ENCODE measurements at regions not wholly inside any gene's neighbourhood (a gene's known extent, or its start where the extent isn't known, plus 50 kb on each side); places are given as distances from the start of the nearest gene placed in this dataset.

- TF ChIP-seq CTCF (IDR thresholded peaks at IDR 0.05) (no peak), POLR2A (IDR thresholded peaks at IDR 0.05) (no peak)
Measured at GRCh38 chr3:82081351-82081750, 319.9 kb upstream of the GBE1 start.

All from upper lobe of left lung (tissue), 4 donors.